Neural cell (in vitro differentiated cells): ENCODE measurements at regions not wholly inside any gene's neighbourhood (a gene's known extent, or its start where the extent isn't known, plus 50 kb on each side); places are given as distances from the start of the nearest gene placed in this dataset.

Experiments
- H2AFZ ChIP-seq: fragments of 200-600, 300-800 bp; sonication (generic), shearing (Covaris generic); 2 replicates; pipeline ENCODE4 v1.6.0; 2014; ENCODE audit warnings: low read depth, mild to moderate bottlenecking, antibody characterized with exemption, low read length, moderate library complexity
- H3F3A ChIP-seq: fragments of 200-600 bp; shearing (Covaris generic); 2 replicates; pipeline ENCODE4 v1.6.1; 2016; ENCODE audit warnings: mild to moderate bottlenecking, moderate library complexity, mixed read lengths, antibody characterized with exemption, low read length; ENCODE audit not compliant: insufficient read depth, poor library complexity, severe bottlenecking
- H3K27ac ChIP-seq: fragments of 200-600, 300-800 bp; sonication (generic), shearing (Covaris generic); 2 replicates; pipeline ENCODE4 v1.5.1; 2014; ENCODE audit warnings: mild to moderate bottlenecking, low read length, moderate library complexity
- H3K27me3 ChIP-seq: fragments of 300-800, 200-600 bp; sonication (generic), shearing (Covaris generic); 2 replicates; pipeline ENCODE4 v1.6.0; 2014; ENCODE audit warnings: mild to moderate bottlenecking, low read depth, low read length, moderate library complexity; ENCODE audit not compliant: insufficient read depth
- H3K36me3 ChIP-seq: fragments of 300-800, 200-600 bp; sonication (generic), shearing (Covaris generic); 2 replicates; pipeline ENCODE4 v1.5.1; 2014; ENCODE audit warnings: mild to moderate bottlenecking, antibody characterized with exemption, low read length, moderate library complexity; ENCODE audit not compliant: insufficient read depth
- H3K4me2 ChIP-seq: fragments of 300-800, 200-600 bp; sonication (generic), shearing (Covaris generic); 2 replicates; pipeline ENCODE4 v1.6.0; 2014; ENCODE audit warnings: mild to moderate bottlenecking, low read length
- H3K4me3 ChIP-seq: fragments of 300-800, 200-600 bp; sonication (generic), shearing (Covaris generic); 2 replicates; pipeline ENCODE4 v1.5.1; 2014; ENCODE audit warnings: mild to moderate bottlenecking, low read length, moderate library complexity
- H3K79me2 ChIP-seq: fragments of 200-600 bp; shearing (Covaris generic); replicated peaks from 2 replicates; pipeline ENCODE4 v1.6.0; 2014; ENCODE audit warnings: mild to moderate bottlenecking, low read length, moderate library complexity; ENCODE audit not compliant: insufficient read depth
- H3K9ac ChIP-seq: fragments of 300-800, 200-600 bp; sonication (generic), shearing (Covaris generic); 2 replicates; pipeline ENCODE4 v1.6.1; 2016; ENCODE audit warnings: mild to moderate bottlenecking, low read length, mixed read lengths
- H3K9me2 ChIP-seq: fragments of 200-600 bp; shearing (Covaris generic); 2 replicates; pipeline ENCODE4 v1.6.1; 2016; ENCODE audit warnings: mild to moderate bottlenecking, low read length, mixed read lengths; ENCODE audit not compliant: insufficient read depth
- H3K9me3 ChIP-seq: fragments of 200-600, 300-800 bp; sonication (generic), shearing (Covaris generic); 2 replicates; pipeline ENCODE4 v1.6.1; 2016; ENCODE audit warnings: mild to moderate bottlenecking, mixed run types, low read length, moderate library complexity, mixed read lengths
- H4K20me1 ChIP-seq: fragments of 200-600 bp; shearing (Covaris generic); 2 replicates; pipeline ENCODE4 v1.6.1; 2016; ENCODE audit warnings: mild to moderate bottlenecking, mixed run types; ENCODE audit not compliant: insufficient read depth
- EP300 ChIP-seq: fragments of 450-650 bp; conservative IDR thresholded peaks from 2 replicates; pipeline ENCODE4 v1.6.1; 2014; ENCODE audit warnings: antibody characterized with exemption, mild to moderate bottlenecking, moderate library complexity; ENCODE audit not compliant: poor library complexity, severe bottlenecking
- EZH2 ChIP-seq: fragments of 200-600, 300-800 bp; shearing (Covaris generic), sonication (generic); IDR thresholded peaks from 2 replicates; pipeline ENCODE4 v1.6.1; 2014; ENCODE audit warnings: antibody characterized with exemption, low read length, borderline replicate concordance, mild to moderate bottlenecking; ENCODE audit not compliant: insufficient read depth, poor library complexity, severe bottlenecking
- MXI1 ChIP-seq: fragments of 450-650 bp; conservative IDR thresholded peaks from 2 replicates; pipeline ENCODE4 v1.6.1; 2014; ENCODE audit warnings: antibody characterized with exemption, mild to moderate bottlenecking; ENCODE audit not compliant: poor library complexity, severe bottlenecking
- POLR2AphosphoS5 ChIP-seq: IDR thresholded peaks from 2 replicates; pipeline ENCODE4 v1.6.1; 2012
- RAD21 ChIP-seq: fragments of 450-650 bp; conservative IDR thresholded peaks from 2 replicates; pipeline ENCODE4 v1.6.1; 2014; ENCODE audit warnings: antibody characterized with exemption, mild to moderate bottlenecking, moderate library complexity
- SMC3 ChIP-seq: fragments of 450-650 bp; conservative IDR thresholded peaks from 2 replicates; pipeline ENCODE4 v1.6.1; 2014; ENCODE audit warnings: antibody characterized with exemption, mild to moderate bottlenecking, moderate library complexity; ENCODE audit not compliant: poor library complexity
- TAF1 ChIP-seq: IDR thresholded peaks from 2 replicates; pipeline ENCODE4 v1.6.1; 2012; ENCODE audit warnings: low read depth
- TF ChIP-seq, protein P1 (sequence below): fragments of 450-650 bp; IDR thresholded peaks from 2 replicates; pipeline ENCODE4 v1.5.1; 2014; ENCODE audit warnings: antibody characterized with exemption, mild to moderate bottlenecking, moderate library complexity; ENCODE audit not compliant: poor library complexity, severe bottlenecking
- TF ChIP-seq, protein P2 (sequence below): IDR thresholded peaks from 2 replicates; pipeline ENCODE4 v1.6.1; 2012; ENCODE audit warnings: borderline replicate concordance

DNA sequence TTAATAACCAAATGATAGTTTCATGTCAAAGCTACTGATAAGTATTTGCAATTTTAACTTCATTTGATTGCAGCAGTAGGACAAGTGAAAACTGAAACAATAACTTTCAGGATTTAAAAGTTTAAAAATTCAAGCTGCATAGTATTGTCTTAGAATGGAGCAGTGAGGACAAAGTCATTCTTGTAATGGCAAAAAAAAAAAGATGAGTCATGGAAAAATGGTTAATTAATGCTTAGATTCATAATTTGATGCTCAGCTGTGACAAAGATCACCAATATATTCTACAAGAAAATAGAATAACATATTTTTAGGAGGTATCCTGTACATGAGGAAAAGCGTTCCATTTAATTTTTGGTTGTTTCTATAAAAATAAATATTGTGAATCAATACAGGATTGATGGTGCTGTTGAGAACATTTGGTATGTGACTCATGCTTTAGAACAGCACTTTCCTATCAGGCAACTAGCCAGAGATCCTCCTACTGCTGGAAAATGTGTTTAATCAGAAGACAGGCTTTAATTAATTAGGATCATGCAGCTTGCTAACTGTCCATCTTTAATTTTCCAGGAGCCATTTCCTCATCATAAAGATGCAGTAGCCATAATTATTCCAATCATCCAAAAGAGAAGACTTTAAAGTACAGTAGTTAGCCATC is 239.0 kb upstream of the MMADHC start:
- Histone ChIP-seq H3K4me2 (no peak overlapping the region), H4K20me1 (no peaks in the 10 kb centered on the region), H3K27ac (no peak overlapping the region), H3K36me3 (no peaks in the 10 kb centered on the region), H3K27me3 (no peaks in the 10 kb centered on the region), H3K9me3 (no peaks in the 10 kb centered on the region), H3K9ac (no peak overlapping the region), H3K79me2 (no peaks in the 10 kb centered on the region), H2AFZ (no peak overlapping the region), H3K9me2 (no peaks in the 10 kb centered on the region), H3K4me3 (no peak overlapping the region), H3F3A (no peaks in the 10 kb centered on the region)
- no peak for TF ChIP-seq EP300
- TF ChIP-seq SMC3 = no peak
- no peak for TF ChIP-seq RAD21
- TF ChIP-seq EZH2 = no peak
- no peak for TF ChIP-seq POLR2AphosphoS5
- TF ChIP-seq, protein P1, sequence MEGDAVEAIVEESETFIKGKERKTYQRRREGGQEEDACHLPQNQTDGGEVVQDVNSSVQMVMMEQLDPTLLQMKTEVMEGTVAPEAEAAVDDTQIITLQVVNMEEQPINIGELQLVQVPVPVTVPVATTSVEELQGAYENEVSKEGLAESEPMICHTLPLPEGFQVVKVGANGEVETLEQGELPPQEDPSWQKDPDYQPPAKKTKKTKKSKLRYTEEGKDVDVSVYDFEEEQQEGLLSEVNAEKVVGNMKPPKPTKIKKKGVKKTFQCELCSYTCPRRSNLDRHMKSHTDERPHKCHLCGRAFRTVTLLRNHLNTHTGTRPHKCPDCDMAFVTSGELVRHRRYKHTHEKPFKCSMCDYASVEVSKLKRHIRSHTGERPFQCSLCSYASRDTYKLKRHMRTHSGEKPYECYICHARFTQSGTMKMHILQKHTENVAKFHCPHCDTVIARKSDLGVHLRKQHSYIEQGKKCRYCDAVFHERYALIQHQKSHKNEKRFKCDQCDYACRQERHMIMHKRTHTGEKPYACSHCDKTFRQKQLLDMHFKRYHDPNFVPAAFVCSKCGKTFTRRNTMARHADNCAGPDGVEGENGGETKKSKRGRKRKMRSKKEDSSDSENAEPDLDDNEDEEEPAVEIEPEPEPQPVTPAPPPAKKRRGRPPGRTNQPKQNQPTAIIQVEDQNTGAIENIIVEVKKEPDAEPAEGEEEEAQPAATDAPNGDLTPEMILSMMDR = no peak
- TF ChIP-seq TAF1 = no peak
- no peak for TF ChIP-seq MXI1
- TF ChIP-seq, protein P2, sequence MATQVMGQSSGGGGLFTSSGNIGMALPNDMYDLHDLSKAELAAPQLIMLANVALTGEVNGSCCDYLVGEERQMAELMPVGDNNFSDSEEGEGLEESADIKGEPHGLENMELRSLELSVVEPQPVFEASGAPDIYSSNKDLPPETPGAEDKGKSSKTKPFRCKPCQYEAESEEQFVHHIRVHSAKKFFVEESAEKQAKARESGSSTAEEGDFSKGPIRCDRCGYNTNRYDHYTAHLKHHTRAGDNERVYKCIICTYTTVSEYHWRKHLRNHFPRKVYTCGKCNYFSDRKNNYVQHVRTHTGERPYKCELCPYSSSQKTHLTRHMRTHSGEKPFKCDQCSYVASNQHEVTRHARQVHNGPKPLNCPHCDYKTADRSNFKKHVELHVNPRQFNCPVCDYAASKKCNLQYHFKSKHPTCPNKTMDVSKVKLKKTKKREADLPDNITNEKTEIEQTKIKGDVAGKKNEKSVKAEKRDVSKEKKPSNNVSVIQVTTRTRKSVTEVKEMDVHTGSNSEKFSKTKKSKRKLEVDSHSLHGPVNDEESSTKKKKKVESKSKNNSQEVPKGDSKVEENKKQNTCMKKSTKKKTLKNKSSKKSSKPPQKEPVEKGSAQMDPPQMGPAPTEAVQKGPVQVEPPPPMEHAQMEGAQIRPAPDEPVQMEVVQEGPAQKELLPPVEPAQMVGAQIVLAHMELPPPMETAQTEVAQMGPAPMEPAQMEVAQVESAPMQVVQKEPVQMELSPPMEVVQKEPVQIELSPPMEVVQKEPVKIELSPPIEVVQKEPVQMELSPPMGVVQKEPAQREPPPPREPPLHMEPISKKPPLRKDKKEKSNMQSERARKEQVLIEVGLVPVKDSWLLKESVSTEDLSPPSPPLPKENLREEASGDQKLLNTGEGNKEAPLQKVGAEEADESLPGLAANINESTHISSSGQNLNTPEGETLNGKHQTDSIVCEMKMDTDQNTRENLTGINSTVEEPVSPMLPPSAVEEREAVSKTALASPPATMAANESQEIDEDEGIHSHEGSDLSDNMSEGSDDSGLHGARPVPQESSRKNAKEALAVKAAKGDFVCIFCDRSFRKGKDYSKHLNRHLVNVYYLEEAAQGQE = no peak

- no peak overlapping the region for H3K4me2 ChIP-seq
- H3K27ac ChIP-seq = no peak overlapping the region
- H3K36me3 ChIP-seq = no peaks in the 10 kb centered on the region
- H3F3A ChIP-seq = no peaks in the 10 kb centered on the region
- no peak overlapping the region for H3K4me3 ChIP-seq
- H4K20me1 ChIP-seq = no peaks in the 10 kb centered on the region
- no peaks in the 10 kb centered on the region for H3K79me2 ChIP-seq
- H3K9ac ChIP-seq = no peak overlapping the region
- no peak overlapping the region for H2AFZ ChIP-seq
- no peaks in the 10 kb centered on the region for H3K9me3 ChIP-seq
- no peak for TF ChIP-seq POLR2AphosphoS5
- no peak for TF ChIP-seq SMC3
- TF ChIP-seq MXI1 = no peak
- TF ChIP-seq, protein P1 = no peak
- no peak for TF ChIP-seq EP300
- TF ChIP-seq RAD21 = no peak
- TF ChIP-seq, protein P2 = no peak
- TF ChIP-seq EZH2 = no peak
- TF ChIP-seq TAF1 = no peak
- no peaks in the 10 kb centered on the region for H3K27me3 ChIP-seq
- no peaks in the 10 kb centered on the region for H3K9me2 ChIP-seq
These were observed 237.9 kb upstream of the MMADHC start for GRCh38 chr2:149825473-149825872.
